ENCODE measurements at regions not wholly inside any gene's neighbourhood (a gene's known extent, or its start where the extent isn't known, plus 50 kb on each side); places are given as distances from the start of the nearest gene placed in this dataset.

- Mint-ChIP-seq H3K4me3 (no peak overlapping the region), H3K9me3 (peaks cover 19% of the 10 kb centered on the region)
- POLR2A ChIA-PET: no interaction called here
These were observed 247.9 kb upstream of the STT3B start for GRCh38 chr3:31284776-31285175.

GRCh38 chr3:31285833-31286486 is 246.8 kb upstream of the STT3B start:
- Mint-ChIP-seq H3K4me3 (no peak overlapping the region), H3K27ac (no peak overlapping the region), H3K27me3 (no peaks in the 10 kb centered on the region), H3K4me1 (peaks cover 48% of the 10 kb centered on the region), H3K9me3 (peaks cover 21% of the 10 kb centered on the region), H3K36me3 (ENCODE audit: low read depth) (peaks cover 44% of the 10 kb centered on the region)
- ChIA-PET POLR2A (no interaction called here), CTCF (interaction anchor here (0.7 kb wide), 1 partner anchor 210 kb away, joined by 3 read pairs; no protein-coding TSS in a partner anchor)
- no peak for DNase-seq

More at GRCh38 chr3:31284776-31285175, 247.9 kb upstream of the STT3B start:
- CTCF ChIA-PET: interaction anchor here (0.6 to 0.7 kb wide), 2 partner anchors 17 to 66 kb away, joined by 3 read pairs; no protein-coding TSS in a partner anchor
- Mint-ChIP-seq H3K36me3 (ENCODE audit: low read depth) (peaks cover 44% of the 10 kb centered on the region), H3K27ac (no peak overlapping the region), H3K4me1 (peaks cover 36% of the 10 kb centered on the region), H3K27me3 (no peaks in the 10 kb centered on the region)
- no peak for DNase-seq

GRCh38 chr3:31288224-31288623 is 244.5 kb upstream of the STT3B start:
- Mint-ChIP-seq H3K4me1 (peaks cover 49% of the 10 kb centered on the region), H3K27ac (peak overlapping the region; percentile 82), H3K36me3 (ENCODE audit: low read depth) (peaks cover 38% of the 10 kb centered on the region), H3K9me3 (peaks cover 18% of the 10 kb centered on the region), H3K4me3 (peak overlapping the region; percentile 52), H3K27me3 (no peaks in the 10 kb centered on the region)
- POLR2A ChIA-PET: interaction anchor here (0.6 to 1.9 kb wide), 9 partner anchors 10 to 245 kb away, joined by 3 to 16 read pairs (median 3); partner anchors contain the start of gene STT3B
- CTCF ChIA-PET: no interaction called here
- no peak for DNase-seq

- DNase-seq: peak; percentile 83
- peaks cover 18% of the 10 kb centered on the region for H3K9me3 Mint-ChIP-seq
- H3K27me3 Mint-ChIP-seq: no peaks in the 10 kb centered on the region
- H3K4me1 Mint-ChIP-seq: peaks cover 47% of the 10 kb centered on the region
- POLR2A ChIA-PET: interaction anchor here (0.7 to 1.9 kb wide), 8 partner anchors 10 to 244 kb away, joined by 3 to 16 read pairs (median 3); partner anchors contain the start of gene STT3B
- H3K36me3 Mint-ChIP-seq (ENCODE audit: low read depth): peaks cover 34% of the 10 kb centered on the region
- CTCF ChIA-PET: no interaction called here
- H3K27ac Mint-ChIP-seq: peak overlapping the region; percentile 82
- H3K4me3 Mint-ChIP-seq: peak overlapping the region; percentile 52
These were observed 244.1 kb upstream of the STT3B start for GRCh38 chr3:31288641-31289100.

- peaks cover 52% of the 10 kb centered on the region for H3K4me1 Mint-ChIP-seq
- no peak for DNase-seq
- H3K36me3 Mint-ChIP-seq (ENCODE audit: low read depth): peaks cover 34% of the 10 kb centered on the region
- peak overlapping the region; percentile 82 for H3K27ac Mint-ChIP-seq
- H3K9me3 Mint-ChIP-seq: peaks cover 15% of the 10 kb centered on the region
- H3K4me3 Mint-ChIP-seq: no peak overlapping the region
- ChIA-PET CTCF (no interaction called here), POLR2A (no interaction called here)
- no peaks in the 10 kb centered on the region for H3K27me3 Mint-ChIP-seq
These were observed 243.1 kb upstream of the STT3B start for GRCh38 chr3:31289584-31289983.

GRCh38 chr3:31290046-31290445 is 242.7 kb upstream of the STT3B start:
- H3K27me3 Mint-ChIP-seq: no peaks in the 10 kb centered on the region
- no peak for DNase-seq
- H3K36me3 Mint-ChIP-seq (ENCODE audit: low read depth): peaks cover 34% of the 10 kb centered on the region
- H3K27ac Mint-ChIP-seq: peak overlapping the region; percentile 82
- H3K9me3 Mint-ChIP-seq: peaks cover 15% of the 10 kb centered on the region
- H3K4me3 Mint-ChIP-seq: no peak overlapping the region
- CTCF ChIA-PET: interaction anchor here (0.5 kb wide), 1 partner anchor 256 kb away, joined by 3 read pairs; no protein-coding TSS in a partner anchor
- POLR2A ChIA-PET: no interaction called here
- H3K4me1 Mint-ChIP-seq: peaks cover 56% of the 10 kb centered on the region

- Mint-ChIP-seq H3K9me3 (peaks cover 18% of the 10 kb centered on the region), H3K36me3 (ENCODE audit: low read depth) (peaks cover 25% of the 10 kb centered on the region), H3K27me3 (no peaks in the 10 kb centered on the region), H3K27ac (no peak overlapping the region), H3K4me3 (no peak overlapping the region), H3K4me1 (peaks cover 53% of the 10 kb centered on the region)
- ChIA-PET POLR2A (no interaction called here), CTCF (no interaction called here)
- no peak for DNase-seq
These were observed 240.9 kb upstream of the STT3B start for GRCh38 chr3:31291818-31292217.

GRCh38 chr3:31294430-31295149 is 238.1 kb upstream of the STT3B start:
- Mint-ChIP-seq H3K9me3 (peaks cover 24% of the 10 kb centered on the region), H3K4me3 (no peak overlapping the region), H3K27me3 (no peaks in the 10 kb centered on the region), H3K36me3 (ENCODE audit: low read depth) (peaks cover 16% of the 10 kb centered on the region), H3K4me1 (peaks cover 27% of the 10 kb centered on the region), H3K27ac (no peak overlapping the region)
- ChIA-PET CTCF (interaction anchor here (0.5 kb wide), 1 partner anchor 81 kb away, joined by 4 read pairs; no protein-coding TSS in a partner anchor), POLR2A (interaction anchor here (1.1 to 1.2 kb wide), 2 partner anchors 10 to 239 kb away, joined by 3 to 5 read pairs; partner anchors contain the start of gene STT3B)
- DNase-seq: no peak

- ChIA-PET POLR2A (interaction anchor here (1.1 to 1.2 kb wide), 2 partner anchors 9 to 238 kb away, joined by 3 to 5 read pairs; partner anchors contain the start of gene STT3B), CTCF (interaction anchor here (0.5 kb wide), 1 partner anchor 81 kb away, joined by 4 read pairs; no protein-coding TSS in a partner anchor)
These were observed 237.5 kb upstream of the STT3B start for GRCh38 chr3:31295150-31295765.

GRCh38 chr3:31297726-31298298 is 234.9 kb upstream of the STT3B start:
- ChIA-PET POLR2A (no interaction called here), CTCF (no interaction called here)
- DNase-seq: no peak
- peaks cover 15% of the 10 kb centered on the region for H3K36me3 Mint-ChIP-seq (ENCODE audit: low read depth)
- peaks cover 27% of the 10 kb centered on the region for H3K9me3 Mint-ChIP-seq
- peaks cover 14% of the 10 kb centered on the region for H3K4me1 Mint-ChIP-seq
- no peak overlapping the region for H3K27ac Mint-ChIP-seq
- no peaks in the 10 kb centered on the region for H3K27me3 Mint-ChIP-seq
- H3K4me3 Mint-ChIP-seq: no peak overlapping the region

More at GRCh38 chr3:31295150-31295765, 237.5 kb upstream of the STT3B start:
- H3K9me3 Mint-ChIP-seq: peaks cover 25% of the 10 kb centered on the region
- H3K4me1 Mint-ChIP-seq: peaks cover 20% of the 10 kb centered on the region
- DNase-seq: no peak
- no peak overlapping the region for H3K27ac Mint-ChIP-seq
- H3K36me3 Mint-ChIP-seq (ENCODE audit: low read depth): peaks cover 17% of the 10 kb centered on the region
- no peaks in the 10 kb centered on the region for H3K27me3 Mint-ChIP-seq
- no peak overlapping the region for H3K4me3 Mint-ChIP-seq

- peaks cover 15% of the 10 kb centered on the region for H3K36me3 Mint-ChIP-seq (ENCODE audit: low read depth)
- H3K4me1 Mint-ChIP-seq: peaks cover 2% of the 10 kb centered on the region
- peaks cover 25% of the 10 kb centered on the region for H3K9me3 Mint-ChIP-seq
- H3K27me3 Mint-ChIP-seq: no peaks in the 10 kb centered on the region
- no peak for DNase-seq
- POLR2A ChIA-PET: no interaction called here
- CTCF ChIA-PET: no interaction called here
- H3K27ac Mint-ChIP-seq: no peak overlapping the region
- no peak overlapping the region for H3K4me3 Mint-ChIP-seq
These were observed 232.0 kb upstream of the STT3B start for GRCh38 chr3:31300456-31301443.

- ChIA-PET POLR2A (interaction anchor here (0.7 kb wide), 1 partner anchor 15 kb away, joined by 3 read pairs; no protein-coding TSS in a partner anchor), CTCF (interaction anchor here (0.8 kb wide), 1 partner anchor 18 kb away, joined by 3 read pairs; no protein-coding TSS in a partner anchor)
- peaks cover 23% of the 10 kb centered on the region for H3K9me3 Mint-ChIP-seq
- no peaks in the 10 kb centered on the region for H3K27me3 Mint-ChIP-seq
- H3K27ac Mint-ChIP-seq: no peak overlapping the region
- H3K4me3 Mint-ChIP-seq: no peak overlapping the region
- peaks cover 2% of the 10 kb centered on the region for H3K4me1 Mint-ChIP-seq
- peaks cover 12% of the 10 kb centered on the region for H3K36me3 Mint-ChIP-seq (ENCODE audit: low read depth)
- no peak for DNase-seq
These were observed 230.4 kb upstream of the STT3B start for GRCh38 chr3:31302343-31302742.

Data from activated CD4-positive, alpha-beta memory T cell treated with anti-CD3 and anti-CD28 coated beads, Interleukin-2, amount 10 ng/mL, durations not matched to agents 7 days and 5 days (primary cell).